Bronchial epithelial cell (primary cell): ENCODE measurements at regions not wholly inside any gene's neighbourhood (a gene's known extent, or its start where the extent isn't known, plus 50 kb on each side); places are given as distances from the start of the nearest gene placed in this dataset.
A peak's percentile ranks its signal among the peaks of the same experiment; 100 is the strongest.

Experiments
- DNase-seq: peaks from one replicate; pipeline ENCODE4 v3.0.0-alpha.2; 2010; ENCODE audit warnings: low read depth
- FAIRE-seq: peaks from 2 replicates; lab custom pipeline; 2011; peaks lifted over from hg19 to GRCh38; lab: Jason Lieb, UNC
- H3K27me3 ChIP-seq: 2 replicates; pipeline ENCODE4 v1.5.1; 2011; ENCODE audit warnings: low read length; ENCODE audit not compliant: control insufficient read depth, insufficient read depth
- H3K36me3 ChIP-seq: 2 replicates; pipeline ENCODE4 v1.5.1; 2011; ENCODE audit warnings: low read length; ENCODE audit not compliant: control insufficient read depth, insufficient read depth
- H3K4me3 ChIP-seq: 2 replicates; pipeline ENCODE4 v1.5.1; 2011; ENCODE audit warnings: mild to moderate bottlenecking, low read depth, low read length, control low read depth
- CTCF ChIP-seq: IDR thresholded peaks from 2 replicates; pipeline ENCODE4 v1.5.1; 2011; ENCODE audit warnings: mild to moderate bottlenecking, moderate library complexity, low read length, control low read depth, inconsistent platforms; ENCODE audit not compliant: insufficient read depth, severe bottlenecking

DNA sequence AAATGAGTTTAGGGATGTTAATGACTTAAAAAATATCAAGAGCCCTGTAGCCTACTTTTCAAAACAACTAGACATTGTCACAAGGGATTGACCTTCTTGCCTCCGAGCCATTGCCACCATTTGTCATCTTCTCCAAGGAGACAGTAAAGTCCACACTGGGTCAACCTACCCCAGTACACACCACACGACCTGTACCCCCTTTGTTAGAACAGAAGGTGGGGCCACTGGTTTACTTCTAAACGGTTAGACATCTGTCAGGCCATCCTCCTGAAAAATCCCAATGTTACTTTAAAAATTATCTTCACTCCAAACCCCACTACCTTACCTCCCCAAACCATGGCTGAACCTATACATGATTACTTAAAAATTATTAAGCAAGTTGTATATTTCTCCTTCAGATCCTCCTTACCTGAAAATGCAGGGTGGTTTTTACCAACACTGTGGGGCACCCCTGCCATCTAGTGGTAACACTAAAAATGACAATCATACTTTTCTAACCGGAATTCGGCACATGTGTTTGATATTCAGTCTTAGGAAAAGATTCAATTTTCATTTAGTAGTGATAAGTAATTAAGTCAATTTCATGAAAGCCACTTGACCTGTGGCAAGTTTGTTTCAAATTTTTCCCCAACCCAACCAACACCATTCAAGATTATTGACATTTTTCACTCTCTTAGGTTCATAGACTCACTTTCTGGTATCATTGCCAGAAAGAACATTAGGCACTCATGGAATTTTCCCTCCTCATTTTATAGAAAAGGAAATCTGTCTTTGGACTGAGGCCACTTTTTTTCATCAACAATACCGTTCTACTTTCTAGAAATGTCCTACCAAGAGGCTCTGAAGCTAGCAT lies 265.3 kb upstream of the PKDCC start:
- Histone ChIP-seq H3K36me3 (no peaks in the 10 kb centered on the region), H3K27me3 (no peaks in the 10 kb centered on the region), H3K4me3 (no peak overlapping the region)
- FAIRE-seq = no peak
- DNase-seq = peak; percentile 40
- peak; percentile 47 for TF ChIP-seq CTCF

DNA sequence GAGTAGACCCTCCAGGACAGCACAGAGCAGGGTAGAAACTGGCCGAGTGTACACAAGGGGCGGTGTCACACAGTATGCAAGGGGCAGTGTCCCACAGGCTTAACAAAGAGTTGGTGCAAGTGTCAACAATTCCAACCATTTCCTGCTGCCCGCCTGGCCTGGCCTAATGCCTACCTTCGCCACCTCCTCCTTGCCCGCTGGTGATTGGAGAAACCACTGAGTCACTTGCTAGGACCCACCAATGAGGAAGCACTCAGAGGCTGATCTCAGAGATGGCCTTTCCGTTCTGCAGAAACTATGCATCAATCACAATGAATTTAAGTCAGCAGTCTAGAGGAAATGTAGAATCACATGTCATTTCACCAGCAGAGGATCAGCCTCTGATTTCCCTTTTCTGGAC lies 263.3 kb upstream of the PKDCC start:
- Histone ChIP-seq H3K36me3 (no peaks in the 10 kb centered on the region), H3K27me3 (no peaks in the 10 kb centered on the region), H3K4me3 (no peak overlapping the region)
- no peak for FAIRE-seq
- no peak for TF ChIP-seq CTCF
- DNase-seq = no peak

DNA sequence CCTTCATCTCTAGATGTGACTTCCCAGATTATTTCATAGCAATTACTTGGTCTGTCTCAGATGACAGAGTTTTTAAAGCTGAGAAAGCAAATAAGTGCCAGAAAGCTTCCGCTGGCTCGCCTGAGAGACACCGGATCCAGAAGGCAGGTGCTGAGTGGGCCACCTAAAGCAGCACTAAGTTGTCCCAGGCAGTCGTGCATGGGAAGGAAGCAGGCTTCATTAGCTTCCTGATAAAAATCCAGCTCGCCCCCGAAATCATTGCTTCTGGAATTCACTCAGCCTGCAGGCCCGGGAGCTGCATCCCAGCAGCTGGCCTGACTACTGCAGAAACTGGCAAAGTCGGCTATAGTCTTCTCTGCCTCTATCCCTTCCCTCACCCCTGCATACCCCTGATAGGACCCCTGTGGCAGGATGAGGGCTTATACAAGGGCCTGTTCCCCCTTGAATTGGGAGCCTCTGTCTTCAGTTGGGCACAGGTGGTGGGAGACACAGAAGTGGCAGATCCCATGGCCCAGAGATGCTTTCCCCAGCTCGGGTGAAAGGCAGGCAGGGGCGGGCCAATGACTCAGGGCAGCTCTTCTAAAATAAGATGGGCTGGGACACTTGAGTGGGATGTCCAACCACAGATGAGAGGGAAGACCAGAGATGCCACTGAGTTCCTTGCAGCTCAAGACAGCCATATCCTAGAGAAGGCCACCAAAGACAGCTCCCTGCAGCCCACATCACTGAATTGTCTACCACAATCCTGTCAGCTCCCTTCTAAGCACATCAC lies 262.4 kb upstream of the PKDCC start:
- H3K27me3 ChIP-seq = no peaks in the 10 kb centered on the region
- DNase-seq (no peak), FAIRE-seq (no peak)
- no peak overlapping the region for H3K4me3 ChIP-seq
- TF ChIP-seq CTCF = no peak
- no peaks in the 10 kb centered on the region for H3K36me3 ChIP-seq

GRCh38 chr2:41791523-41791922 lies 256.3 kb upstream of the PKDCC start:
- DNase-seq = peak; percentile 25
- H3K4me3 ChIP-seq = no peak overlapping the region
- TF ChIP-seq CTCF = no peak
- H3K36me3 ChIP-seq = no peaks in the 10 kb centered on the region
- FAIRE-seq = peak; percentile 40
- H3K27me3 ChIP-seq = no peaks in the 10 kb centered on the region

GRCh38 chr2:41803361-41803760 lies 244.5 kb upstream of the PKDCC start:
- no peak for TF ChIP-seq CTCF
- H3K36me3 ChIP-seq = no peaks in the 10 kb centered on the region
- H3K4me3 ChIP-seq = no peak overlapping the region
- DNase-seq (no peak), FAIRE-seq (no peak)
- H3K27me3 ChIP-seq = no peaks in the 10 kb centered on the region
